OCI-LY7 (cell line): ENCODE measurements at regions not wholly inside any gene's neighbourhood (a gene's known extent, or its start where the extent isn't known, plus 50 kb on each side); places are given as distances from the start of the nearest gene placed in this dataset.

Experiments
- EZH2phosphoT487 ChIP-seq: fragments of 200-600 bp; sonication (generic); IDR thresholded peaks from 2 replicates; pipeline ENCODE4 v1.6.1; 2018; ENCODE audit warnings: low read depth, borderline replicate concordance, mild to moderate bottlenecking, mixed run types, antibody characterized with exemption, low read length, moderate library complexity, mixed read lengths
- TF ChIP-seq, protein P1 (sequence below): fragments of 200-600 bp; sonication (generic); conservative IDR thresholded peaks from 2 replicates; pipeline ENCODE4 v1.5.1; 2014; ENCODE audit warnings: mild to moderate bottlenecking, antibody characterized with exemption, low read length, moderate library complexity, mixed read lengths

DNA sequence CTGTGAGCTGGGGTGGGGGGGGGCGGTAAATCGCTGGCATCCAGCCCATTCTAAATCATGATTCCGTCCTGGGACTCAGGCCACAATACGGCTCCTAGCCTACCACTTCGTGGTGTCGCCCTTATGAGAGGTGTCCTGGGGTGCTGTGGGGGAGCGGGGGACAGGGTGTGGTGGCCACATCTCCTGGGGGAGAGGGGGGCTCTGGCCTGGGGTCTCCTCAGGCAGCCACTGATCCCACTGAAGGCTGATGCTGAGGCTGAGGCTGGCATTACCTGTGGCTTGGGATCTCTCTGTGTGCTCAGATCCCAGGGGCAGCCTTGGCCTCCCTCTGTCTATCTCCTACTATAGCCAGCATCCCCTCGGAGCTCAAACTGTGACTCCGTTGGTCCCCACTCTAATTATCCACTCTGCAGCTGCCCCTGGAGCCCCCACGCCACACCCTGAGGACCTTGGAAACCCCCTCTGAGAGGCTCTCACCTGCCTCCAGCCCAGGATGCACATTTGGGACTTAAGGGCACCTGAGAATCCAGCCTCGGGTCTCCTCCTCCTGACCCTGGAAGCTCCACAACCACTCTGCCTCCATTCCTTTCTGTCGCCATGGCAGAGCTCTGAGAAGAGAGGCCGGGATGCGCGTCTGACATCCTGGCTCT, 249.3 kb upstream of the TCERG1L start:
- TF ChIP-seq, protein P1, sequence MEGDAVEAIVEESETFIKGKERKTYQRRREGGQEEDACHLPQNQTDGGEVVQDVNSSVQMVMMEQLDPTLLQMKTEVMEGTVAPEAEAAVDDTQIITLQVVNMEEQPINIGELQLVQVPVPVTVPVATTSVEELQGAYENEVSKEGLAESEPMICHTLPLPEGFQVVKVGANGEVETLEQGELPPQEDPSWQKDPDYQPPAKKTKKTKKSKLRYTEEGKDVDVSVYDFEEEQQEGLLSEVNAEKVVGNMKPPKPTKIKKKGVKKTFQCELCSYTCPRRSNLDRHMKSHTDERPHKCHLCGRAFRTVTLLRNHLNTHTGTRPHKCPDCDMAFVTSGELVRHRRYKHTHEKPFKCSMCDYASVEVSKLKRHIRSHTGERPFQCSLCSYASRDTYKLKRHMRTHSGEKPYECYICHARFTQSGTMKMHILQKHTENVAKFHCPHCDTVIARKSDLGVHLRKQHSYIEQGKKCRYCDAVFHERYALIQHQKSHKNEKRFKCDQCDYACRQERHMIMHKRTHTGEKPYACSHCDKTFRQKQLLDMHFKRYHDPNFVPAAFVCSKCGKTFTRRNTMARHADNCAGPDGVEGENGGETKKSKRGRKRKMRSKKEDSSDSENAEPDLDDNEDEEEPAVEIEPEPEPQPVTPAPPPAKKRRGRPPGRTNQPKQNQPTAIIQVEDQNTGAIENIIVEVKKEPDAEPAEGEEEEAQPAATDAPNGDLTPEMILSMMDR, result no peak
- no peak for TF ChIP-seq EZH2phosphoT487
